ENCODE measurements at regions not wholly inside any gene's neighbourhood (a gene's known extent, or its start where the extent isn't known, plus 50 kb on each side); places are given as distances from the start of the nearest gene placed in this dataset.

- TF ChIP-seq CTCF (IDR thresholded peaks at IDR 0.05) (no peak), REST (IDR thresholded peaks at IDR 0.05; ENCODE audit: insufficient read depth in 1 of 2, low read depth in 2 of 2, low read length in 1 of 2) (no peak), TCF7L2 (IDR thresholded peaks at IDR 0.05; ENCODE audit: low read depth, low read length) (no peak)
Observed at GRCh38 chr17:73782231-73782630, 138.0 kb upstream of the SDK2 start.

Measured in Panc1 (cell line).